ENCODE measurements at regions not wholly inside any gene's neighbourhood (a gene's known extent, or its start where the extent isn't known, plus 50 kb on each side); places are given as distances from the start of the nearest gene placed in this dataset.

- Mint-ChIP-seq H3K27ac (no peak overlapping the region), H3K27me3 (no peaks in the 10 kb centered on the region)
Measured at GRCh38 chr9:81741103-81741502, 51.8 kb upstream of the TLE1 start.

GRCh38 chr9:81748091-81748490, 58.7 kb upstream of the TLE1 start:
- Mint-ChIP-seq H3K9me3 (peaks cover 10% of the 10 kb centered on the region), H3K36me3 (ENCODE audit: low read depth) (no peaks in the 10 kb centered on the region), H3K4me1 (ENCODE audit: low read depth) (no peaks in the 10 kb centered on the region), H3K4me3 (no peak overlapping the region), H3K27ac (no peak overlapping the region), H3K27me3 (no peaks in the 10 kb centered on the region)
- intact Hi-C loops (cut with micrococcal nuclease) = no loop called here

More at GRCh38 chr9:81741103-81741502, 51.8 kb upstream of the TLE1 start:
- Mint-ChIP-seq H3K4me1 (ENCODE audit: low read depth) (peaks cover 18% of the 10 kb centered on the region), H3K4me3 (no peak overlapping the region), H3K36me3 (ENCODE audit: low read depth) (no peaks in the 10 kb centered on the region), H3K9me3 (peaks cover 19% of the 10 kb centered on the region)
- intact Hi-C loops (cut with micrococcal nuclease) = no loop called here

GRCh38 chr9:81753436-81753835, 64.1 kb upstream of the TLE1 start:
- Mint-ChIP-seq H3K27ac (no peak overlapping the region), H3K4me1 (ENCODE audit: low read depth) (no peaks in the 10 kb centered on the region), H3K36me3 (ENCODE audit: low read depth) (no peaks in the 10 kb centered on the region), H3K4me3 (no peak overlapping the region), H3K9me3 (no peaks in the 10 kb centered on the region), H3K27me3 (no peaks in the 10 kb centered on the region)
- intact Hi-C loops (cut with micrococcal nuclease) = no loop called here

- H3K36me3 Mint-ChIP-seq (ENCODE audit: low read depth) = no peaks in the 10 kb centered on the region
- no peak overlapping the region for H3K27ac Mint-ChIP-seq
- H3K4me1 Mint-ChIP-seq (ENCODE audit: low read depth) = no peaks in the 10 kb centered on the region
- no peak overlapping the region for H3K4me3 Mint-ChIP-seq
- intact Hi-C loops (cut with micrococcal nuclease) = no loop called here
- no peaks in the 10 kb centered on the region for H3K9me3 Mint-ChIP-seq
- no peaks in the 10 kb centered on the region for H3K27me3 Mint-ChIP-seq
Measured at GRCh38 chr9:81754245-81754644, 64.9 kb upstream of the TLE1 start.

- Mint-ChIP-seq H3K27me3 (no peaks in the 10 kb centered on the region), H3K36me3 (ENCODE audit: low read depth) (no peaks in the 10 kb centered on the region), H3K9me3 (peaks cover 2% of the 10 kb centered on the region), H3K27ac (no peak overlapping the region), H3K4me1 (ENCODE audit: low read depth) (no peaks in the 10 kb centered on the region), H3K4me3 (no peak overlapping the region)
- intact Hi-C loops (cut with micrococcal nuclease) = no loop called here
Measured at GRCh38 chr9:81755721-81756120, 66.4 kb upstream of the TLE1 start.

- Mint-ChIP-seq H3K36me3 (ENCODE audit: low read depth) (no peaks in the 10 kb centered on the region), H3K27me3 (no peaks in the 10 kb centered on the region), H3K27ac (no peak overlapping the region), H3K9me3 (peaks cover 8% of the 10 kb centered on the region), H3K4me1 (ENCODE audit: low read depth) (no peaks in the 10 kb centered on the region), H3K4me3 (no peak overlapping the region)
- intact Hi-C loops (cut with micrococcal nuclease) = no loop called here
Measured at GRCh38 chr9:81756561-81756960, 67.2 kb upstream of the TLE1 start.

- intact Hi-C loops (cut with micrococcal nuclease) = no loop called here
- H3K9me3 Mint-ChIP-seq = peaks cover 8% of the 10 kb centered on the region
- no peaks in the 10 kb centered on the region for H3K4me1 Mint-ChIP-seq (ENCODE audit: low read depth)
- H3K36me3 Mint-ChIP-seq (ENCODE audit: low read depth) = no peaks in the 10 kb centered on the region
- no peak overlapping the region for H3K4me3 Mint-ChIP-seq
- no peaks in the 10 kb centered on the region for H3K27me3 Mint-ChIP-seq
- no peak overlapping the region for H3K27ac Mint-ChIP-seq
Measured at GRCh38 chr9:81758123-81758797, 68.9 kb upstream of the TLE1 start.

GRCh38 chr9:81759680-81760215, 70.4 kb upstream of the TLE1 start:
- H3K4me3 Mint-ChIP-seq = no peak overlapping the region
- no peaks in the 10 kb centered on the region for H3K27me3 Mint-ChIP-seq
- no peaks in the 10 kb centered on the region for H3K36me3 Mint-ChIP-seq (ENCODE audit: low read depth)
- peaks cover 8% of the 10 kb centered on the region for H3K9me3 Mint-ChIP-seq
- no peaks in the 10 kb centered on the region for H3K4me1 Mint-ChIP-seq (ENCODE audit: low read depth)
- intact Hi-C loops (cut with micrococcal nuclease) = loop anchor here (1.0 kb wide), 1 partner anchor 19 kb away; no protein-coding TSS in a partner anchor
- H3K27ac Mint-ChIP-seq = no peak overlapping the region

GRCh38 chr9:81767921-81768320, 78.6 kb upstream of the TLE1 start:
- no peaks in the 10 kb centered on the region for H3K36me3 Mint-ChIP-seq (ENCODE audit: low read depth)
- H3K9me3 Mint-ChIP-seq = peaks cover 6% of the 10 kb centered on the region
- no peak overlapping the region for H3K4me3 Mint-ChIP-seq
- intact Hi-C loops (cut with micrococcal nuclease) = no loop called here
- H3K27ac Mint-ChIP-seq = no peak overlapping the region
- no peaks in the 10 kb centered on the region for H3K4me1 Mint-ChIP-seq (ENCODE audit: low read depth)
- no peaks in the 10 kb centered on the region for H3K27me3 Mint-ChIP-seq

GRCh38 chr9:81771571-81771970, 82.2 kb upstream of the TLE1 start:
- Mint-ChIP-seq H3K4me1 (ENCODE audit: low read depth) (no peaks in the 10 kb centered on the region), H3K27me3 (no peaks in the 10 kb centered on the region), H3K36me3 (ENCODE audit: low read depth) (no peaks in the 10 kb centered on the region), H3K9me3 (peaks cover 6% of the 10 kb centered on the region), H3K27ac (no peak overlapping the region), H3K4me3 (no peak overlapping the region)
- intact Hi-C loops (cut with micrococcal nuclease) = no loop called here

GRCh38 chr9:81772144-81772543, 82.8 kb upstream of the TLE1 start:
- Mint-ChIP-seq H3K36me3 (ENCODE audit: low read depth) (no peaks in the 10 kb centered on the region), H3K9me3 (peaks cover 6% of the 10 kb centered on the region), H3K4me3 (no peak overlapping the region), H3K4me1 (ENCODE audit: low read depth) (no peaks in the 10 kb centered on the region), H3K27me3 (no peaks in the 10 kb centered on the region), H3K27ac (no peak overlapping the region)
- intact Hi-C loops (cut with micrococcal nuclease) = no loop called here

GRCh38 chr9:81776390-81776789, 87.0 kb upstream of the TLE1 start:
- intact Hi-C loops (cut with micrococcal nuclease) = no loop called here
- no peaks in the 10 kb centered on the region for H3K27me3 Mint-ChIP-seq
- no peak overlapping the region for H3K27ac Mint-ChIP-seq
- H3K4me1 Mint-ChIP-seq (ENCODE audit: low read depth) = no peaks in the 10 kb centered on the region
- H3K9me3 Mint-ChIP-seq = peaks cover 2% of the 10 kb centered on the region
- H3K4me3 Mint-ChIP-seq = no peak overlapping the region
- H3K36me3 Mint-ChIP-seq (ENCODE audit: low read depth) = no peaks in the 10 kb centered on the region

- H3K27me3 Mint-ChIP-seq = no peaks in the 10 kb centered on the region
- intact Hi-C loops (cut with micrococcal nuclease) = no loop called here
Measured at GRCh38 chr9:81776834-81777233, 87.5 kb upstream of the TLE1 start.

GRCh38 chr9:81777482-81777881, 88.1 kb upstream of the TLE1 start:
- Mint-ChIP-seq H3K27me3 (no peaks in the 10 kb centered on the region), H3K9me3 (peaks cover 13% of the 10 kb centered on the region), H3K36me3 (ENCODE audit: low read depth) (no peaks in the 10 kb centered on the region), H3K4me3 (no peak overlapping the region), H3K4me1 (ENCODE audit: low read depth) (peaks cover under 1% of the 10 kb centered on the region), H3K27ac (no peak overlapping the region)
- intact Hi-C loops (cut with micrococcal nuclease) = no loop called here

More at GRCh38 chr9:81776834-81777233, 87.5 kb upstream of the TLE1 start:
- Mint-ChIP-seq H3K9me3 (peaks cover 6% of the 10 kb centered on the region), H3K4me1 (ENCODE audit: low read depth) (no peaks in the 10 kb centered on the region), H3K27ac (no peak overlapping the region), H3K36me3 (ENCODE audit: low read depth) (no peaks in the 10 kb centered on the region), H3K4me3 (no peak overlapping the region)
